GM12801 (cell line): ENCODE measurements at regions not wholly inside any gene's neighbourhood (a gene's known extent, or its start where the extent isn't known, plus 50 kb on each side); places are given as distances from the start of the nearest gene placed in this dataset.

ENCODE experiments used
- TF ChIP-seq, protein P1 (sequence below): IDR thresholded peaks from one replicate; pipeline ENCODE4 v1.5.1; 2011; ENCODE audit warnings: control low read depth; ENCODE audit not compliant: insufficient read length; ENCODE audit errors: extremely low read depth

DNA sequence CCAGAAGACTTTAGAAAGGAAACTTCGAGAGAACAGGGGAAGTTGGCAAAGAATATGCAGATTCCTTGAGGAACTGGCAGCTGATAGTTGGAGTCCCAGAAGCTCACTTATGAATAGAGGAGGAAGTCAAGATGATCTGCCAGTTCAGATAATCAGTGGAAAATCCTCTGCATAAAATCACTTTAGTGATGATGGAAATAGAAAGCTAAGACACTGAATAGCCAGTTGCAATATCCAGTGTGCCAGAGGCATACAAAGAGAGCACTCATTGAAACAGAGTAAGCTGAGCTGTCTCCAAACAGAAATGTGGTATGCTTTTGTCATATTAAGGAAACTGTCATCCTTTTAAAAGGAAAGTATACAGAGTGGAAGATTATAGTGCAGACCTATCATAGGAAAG lies 1207.6 kb downstream of the OTOL1 start:
- TF ChIP-seq, protein P1, sequence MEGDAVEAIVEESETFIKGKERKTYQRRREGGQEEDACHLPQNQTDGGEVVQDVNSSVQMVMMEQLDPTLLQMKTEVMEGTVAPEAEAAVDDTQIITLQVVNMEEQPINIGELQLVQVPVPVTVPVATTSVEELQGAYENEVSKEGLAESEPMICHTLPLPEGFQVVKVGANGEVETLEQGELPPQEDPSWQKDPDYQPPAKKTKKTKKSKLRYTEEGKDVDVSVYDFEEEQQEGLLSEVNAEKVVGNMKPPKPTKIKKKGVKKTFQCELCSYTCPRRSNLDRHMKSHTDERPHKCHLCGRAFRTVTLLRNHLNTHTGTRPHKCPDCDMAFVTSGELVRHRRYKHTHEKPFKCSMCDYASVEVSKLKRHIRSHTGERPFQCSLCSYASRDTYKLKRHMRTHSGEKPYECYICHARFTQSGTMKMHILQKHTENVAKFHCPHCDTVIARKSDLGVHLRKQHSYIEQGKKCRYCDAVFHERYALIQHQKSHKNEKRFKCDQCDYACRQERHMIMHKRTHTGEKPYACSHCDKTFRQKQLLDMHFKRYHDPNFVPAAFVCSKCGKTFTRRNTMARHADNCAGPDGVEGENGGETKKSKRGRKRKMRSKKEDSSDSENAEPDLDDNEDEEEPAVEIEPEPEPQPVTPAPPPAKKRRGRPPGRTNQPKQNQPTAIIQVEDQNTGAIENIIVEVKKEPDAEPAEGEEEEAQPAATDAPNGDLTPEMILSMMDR: no peak

DNA sequence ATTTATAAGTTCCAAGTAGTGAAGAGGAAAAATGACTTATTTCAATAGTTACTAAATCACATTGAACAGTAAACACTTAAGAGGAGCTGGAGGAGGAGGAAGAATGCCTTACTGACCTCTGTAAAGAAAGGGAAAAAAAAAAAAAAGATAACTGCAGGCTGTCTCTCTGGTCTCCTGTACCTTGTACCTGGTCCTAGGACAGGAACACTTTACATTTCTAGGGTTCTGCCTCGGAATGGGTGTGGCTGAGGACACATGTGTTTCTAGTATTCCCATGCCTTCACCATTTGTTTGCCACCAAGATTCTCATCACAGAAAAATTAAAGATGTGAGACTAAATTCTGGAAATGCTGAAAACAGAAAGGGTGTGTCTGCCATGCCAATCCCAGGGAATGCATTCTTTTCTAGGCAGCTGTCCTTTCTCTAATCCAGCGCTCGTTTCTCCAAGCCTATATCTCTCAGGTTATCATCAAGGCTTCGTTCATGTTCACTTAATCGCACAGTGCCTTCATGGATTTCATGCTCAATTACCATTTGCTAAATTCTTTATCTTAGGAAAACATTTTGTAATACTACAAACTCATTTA lies 1208.3 kb downstream of the OTOL1 start:
- TF ChIP-seq, protein P1: no peak

DNA sequence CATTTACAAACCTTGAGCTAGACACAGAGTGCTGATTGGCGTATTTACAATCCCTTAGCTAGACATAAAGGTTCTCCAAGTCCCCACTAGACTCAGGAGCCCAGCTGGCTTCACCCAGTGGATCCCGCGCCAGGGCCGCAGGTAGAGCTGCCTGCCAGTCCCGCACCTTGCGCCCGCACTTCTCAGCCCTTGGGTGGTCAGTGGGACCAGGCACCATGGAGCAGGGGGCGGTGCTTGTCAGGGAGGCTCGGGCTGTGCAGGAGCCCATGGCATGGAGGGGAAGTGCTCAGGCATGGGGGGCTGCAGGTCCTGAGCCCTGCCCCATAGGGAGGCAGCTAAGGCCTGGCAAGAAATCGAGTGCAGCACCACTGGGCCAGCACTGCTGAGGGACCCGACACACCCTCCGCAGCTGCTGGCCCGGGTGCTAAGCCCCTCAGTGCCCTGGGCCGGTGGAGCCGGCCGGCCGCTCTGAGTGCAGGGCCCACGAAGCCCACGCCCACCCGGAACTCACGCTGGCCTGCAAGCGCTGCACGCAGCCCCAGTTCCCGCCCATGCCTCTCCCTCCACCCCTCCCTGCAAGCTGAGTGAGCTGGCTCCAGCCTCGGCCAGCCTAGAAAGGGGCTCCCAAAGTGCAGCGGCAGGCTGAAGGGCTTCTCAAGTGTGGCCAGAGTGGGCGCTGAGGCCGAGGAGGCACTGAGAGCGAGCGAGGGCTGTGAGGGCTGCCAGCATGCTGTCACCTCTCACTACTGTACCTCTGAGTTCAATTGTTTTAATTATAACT lies 1213.9 kb downstream of the OTOL1 start:
- TF ChIP-seq, protein P1: no peak

DNA sequence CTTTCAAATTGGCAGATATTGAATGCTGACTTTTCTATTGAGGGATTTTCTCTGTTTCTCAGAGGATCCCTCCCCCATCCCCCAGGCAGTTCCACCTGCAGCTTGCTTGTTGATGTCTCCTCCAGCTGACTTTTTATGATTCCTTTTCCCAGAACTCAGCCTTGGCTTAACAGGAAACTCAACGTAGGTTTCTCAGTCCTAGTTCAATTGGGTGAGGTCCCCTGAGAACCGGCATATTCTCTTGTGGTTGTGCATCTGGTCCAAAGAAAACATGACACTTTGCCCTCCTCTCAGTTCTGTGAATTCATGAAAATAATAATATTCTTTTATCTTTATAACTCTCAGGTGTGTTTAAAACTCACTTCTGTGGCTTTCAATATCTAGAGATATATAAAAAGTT lies 1222.1 kb downstream of the OTOL1 start:
- TF ChIP-seq, protein P1: no peak

DNA sequence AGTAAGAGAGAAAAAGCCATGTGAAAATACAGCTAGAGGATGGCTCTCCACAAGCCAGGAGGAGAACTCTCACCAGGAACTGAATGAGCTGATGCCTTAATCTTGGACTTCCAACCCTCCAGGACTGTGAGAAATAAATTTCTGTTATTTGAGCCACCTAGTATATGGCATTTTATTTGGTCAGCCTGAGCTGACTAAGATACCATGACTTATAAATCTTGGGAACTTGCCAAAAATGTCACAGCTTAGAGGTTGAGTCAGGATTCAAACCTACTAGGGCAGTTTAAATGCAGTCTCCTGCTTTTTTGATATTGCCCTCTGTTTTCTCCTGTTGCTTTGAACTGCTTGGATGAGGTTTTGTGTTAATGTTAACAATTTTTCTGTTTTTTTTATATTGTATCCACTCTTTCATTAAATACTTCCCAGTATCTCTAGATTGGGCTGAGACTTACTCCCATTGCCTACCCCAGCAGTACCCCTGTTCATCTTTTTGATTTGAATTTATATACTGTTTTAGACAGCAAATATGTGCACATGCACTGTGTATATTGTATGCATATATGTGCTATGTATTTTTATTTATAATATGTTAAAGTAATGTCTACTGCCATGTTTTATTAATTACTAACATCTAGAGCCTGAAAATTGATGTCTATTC lies 1223.2 kb downstream of the OTOL1 start:
- TF ChIP-seq, protein P1: no peak

DNA sequence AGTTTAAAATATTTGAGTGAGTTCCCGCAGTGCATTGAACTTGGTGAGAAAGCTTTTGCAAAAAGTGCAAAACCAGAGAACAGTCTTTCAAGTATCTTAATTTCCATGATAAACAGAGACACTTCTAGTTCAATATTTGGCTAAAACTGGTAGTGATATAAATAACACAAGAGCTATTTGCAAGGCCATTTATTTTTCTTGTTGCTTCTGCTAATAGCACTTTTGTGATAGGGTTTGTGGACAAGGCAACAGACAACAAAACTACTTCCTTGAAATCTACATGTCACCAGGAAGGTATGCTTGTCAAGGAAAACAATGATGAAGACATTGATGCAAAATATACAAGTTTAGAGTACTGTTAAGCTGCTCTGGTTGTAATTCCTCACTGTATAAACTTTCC lies 1225.1 kb downstream of the OTOL1 start:
- TF ChIP-seq, protein P1: no peak

DNA sequence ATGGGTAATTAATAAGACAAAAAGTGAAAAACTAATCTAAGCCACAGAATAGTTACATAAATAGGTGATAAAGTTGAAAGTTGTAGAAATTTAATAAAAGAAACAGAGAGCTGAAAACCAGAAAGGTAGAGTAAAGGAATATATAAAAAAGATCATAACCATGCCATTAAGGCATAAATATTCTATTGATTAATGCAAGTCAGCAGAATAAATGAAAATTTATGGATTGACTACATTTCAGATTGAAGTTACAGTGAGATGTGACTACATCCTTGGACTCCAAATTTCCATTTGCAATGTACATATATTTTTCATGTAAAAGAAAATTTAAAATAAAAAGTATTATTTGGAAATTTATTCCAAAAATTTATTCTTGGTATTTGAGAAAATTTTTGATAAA lies 1225.7 kb downstream of the OTOL1 start:
- TF ChIP-seq, protein P1: no peak
